GM19025 (cell line): ENCODE measurements at regions not wholly inside any gene's neighbourhood (a gene's known extent, or its start where the extent isn't known, plus 50 kb on each side); places are given as distances from the start of the nearest gene placed in this dataset.
"Not testable (repeated sequence)": the region's sequence is repeated elsewhere in the genome, so short reads cannot be mapped to it uniquely, and the experiment has no call there.

Source experiments
- ATAC-seq: cut with Tn5 transposase; IDR thresholded peaks from one replicate; pipeline ENCODE4 v1.9.1; 2021; ENCODE audit warnings: mild to moderate bottlenecking, low read depth, moderate library complexity; ENCODE audit not compliant: unreplicated experiment

- no peak for ATAC-seq
Measured at GRCh38 chr22:49014227-49015201, 813.2 kb downstream of the BRD1 start.

- no peak for ATAC-seq
Measured at GRCh38 chr22:49013707-49014106, 814.0 kb downstream of the BRD1 start.

- ATAC-seq = no peak
Measured at GRCh38 chr22:49012712-49013395, 814.8 kb downstream of the BRD1 start.

- no peak for ATAC-seq
Measured at GRCh38 chr22:49011769-49012648, 815.7 kb downstream of the BRD1 start.

GRCh38 chr22:49011379-49011768, 816.3 kb downstream of the BRD1 start:
- no peak for ATAC-seq

- ATAC-seq = no peak
Measured at GRCh38 chr22:49010901-49011300, 816.8 kb downstream of the BRD1 start.

- no peak for ATAC-seq
Measured at GRCh38 chr22:49010070-49010863, 817.4 kb downstream of the BRD1 start.

- no peak for ATAC-seq
Measured at GRCh38 chr22:49009359-49010063, 818.2 kb downstream of the BRD1 start.

- no peak for ATAC-seq
Measured at GRCh38 chr22:49008682-49009235, 818.9 kb downstream of the BRD1 start.

- ATAC-seq = no peak
Measured at GRCh38 chr22:49007013-49007653, 820.5 kb downstream of the BRD1 start.

- no peak for ATAC-seq
Measured at GRCh38 chr22:49006207-49007012, 821.3 kb downstream of the BRD1 start.

- no peak for ATAC-seq
Measured at GRCh38 chr22:49005557-49005956, 822.1 kb downstream of the BRD1 start.

GRCh38 chr22:49004484-49005399, 822.9 kb downstream of the BRD1 start:
- ATAC-seq = no peak

- not testable (repeated sequence) for ATAC-seq
Measured at GRCh38 chr22:48997605-48998004, 830.1 kb downstream of the BRD1 start.

- no peak for ATAC-seq
Measured at GRCh38 chr22:48993655-48994054, 834.0 kb downstream of the BRD1 start.

- ATAC-seq = no peak
Measured at GRCh38 chr22:48984639-48985038, 843.0 kb downstream of the BRD1 start.
